WERI-Rb-1 (cell line): ENCODE measurements at regions not wholly inside any gene's neighbourhood (a gene's known extent, or its start where the extent isn't known, plus 50 kb on each side); places are given as distances from the start of the nearest gene placed in this dataset.

Experiments used
- DNase-seq: peaks from one replicate; pipeline ENCODE4 v3.0.0-alpha.2; 2020
- H3K27ac ChIP-seq: fragments of 250-450 bp; sonication (Bioruptor Pico); 2 replicates; pipeline ENCODE4 v1.5.1; 2020; ENCODE audit warnings: mild to moderate bottlenecking, moderate library complexity
- H3K27me3 ChIP-seq: fragments of 250-450 bp; sonication (Bioruptor Pico); 2 replicates; pipeline ENCODE4 v1.5.1; 2021; ENCODE audit warnings: mild to moderate bottlenecking, low read depth, moderate library complexity; ENCODE audit not compliant: insufficient read depth, severe bottlenecking
- H3K36me3 ChIP-seq: fragments of 250-450 bp; sonication (Bioruptor Pico); 2 replicates; pipeline ENCODE4 v1.5.1; 2020; ENCODE audit warnings: mild to moderate bottlenecking, moderate library complexity
- H3K4me3 ChIP-seq: 2 replicates; pipeline ENCODE4 v1.5.1; 2011; ENCODE audit warnings: low read depth, mild to moderate bottlenecking, control low read depth, low read length
- H3K9me3 ChIP-seq: fragments of 250-450 bp; sonication (Bioruptor Pico); 2 replicates; pipeline ENCODE4 v1.5.1; 2021; ENCODE audit warnings: mild to moderate bottlenecking, moderate library complexity; ENCODE audit not compliant: severe bottlenecking
- CTCF ChIP-seq: IDR thresholded peaks from 2 replicates; pipeline ENCODE4 v1.5.1; 2011; ENCODE audit warnings: low read depth, mild to moderate bottlenecking, control low read depth, inconsistent platforms, low read length

- Histone ChIP-seq H3K9me3 (no peaks in the 10 kb centered on the region), H3K27ac (no peak overlapping the region), H3K36me3 (no peaks in the 10 kb centered on the region), H3K4me3 (no peak overlapping the region), H3K27me3 (no peaks in the 10 kb centered on the region)
- DNase-seq, result no peak
- no peak for TF ChIP-seq CTCF
Observed at GRCh38 chr7:94222516-94222915, 172.2 kb upstream of the COL1A2 start.

GRCh38 chr7:94223375-94224084, 171.2 kb upstream of the COL1A2 start:
- no peaks in the 10 kb centered on the region for H3K36me3 ChIP-seq
- no peak overlapping the region for H3K4me3 ChIP-seq
- no peak for DNase-seq
- no peaks in the 10 kb centered on the region for H3K27me3 ChIP-seq
- no peak overlapping the region for H3K27ac ChIP-seq
- TF ChIP-seq CTCF, result peak; percentile 31
- H3K9me3 ChIP-seq, result no peaks in the 10 kb centered on the region

GRCh38 chr7:94228223-94228622, 166.5 kb upstream of the COL1A2 start:
- Histone ChIP-seq H3K27ac (no peak overlapping the region), H3K27me3 (no peaks in the 10 kb centered on the region), H3K9me3 (no peaks in the 10 kb centered on the region), H3K36me3 (no peaks in the 10 kb centered on the region; the same call in 1 of the 2 replicates), H3K4me3 (no peak overlapping the region)
- TF ChIP-seq CTCF, result no peak
- no peak for DNase-seq

- H3K27me3 ChIP-seq, result no peaks in the 10 kb centered on the region
- no peaks in the 10 kb centered on the region for H3K9me3 ChIP-seq
- H3K27ac ChIP-seq, result no peak overlapping the region
- DNase-seq, result no peak
- H3K36me3 ChIP-seq, result no peaks in the 10 kb centered on the region; the same call in 1 of the 2 replicates
- no peak overlapping the region for H3K4me3 ChIP-seq
- no peak for TF ChIP-seq CTCF
Observed at GRCh38 chr7:94228678-94229077, 166.0 kb upstream of the COL1A2 start.

- H3K4me3 ChIP-seq, result no peak overlapping the region
- H3K36me3 ChIP-seq, result no peaks in the 10 kb centered on the region; the same call in 1 of the 2 replicates
- DNase-seq, result no peak
- no peak for TF ChIP-seq CTCF
- no peak overlapping the region for H3K27ac ChIP-seq
- no peaks in the 10 kb centered on the region for H3K27me3 ChIP-seq
- H3K9me3 ChIP-seq, result no peaks in the 10 kb centered on the region
Observed at GRCh38 chr7:94231305-94231704, 163.4 kb upstream of the COL1A2 start.

GRCh38 chr7:94236960-94237359, 157.7 kb upstream of the COL1A2 start:
- Histone ChIP-seq H3K27ac (no peak overlapping the region), H3K36me3 (no peaks in the 10 kb centered on the region; the same call in 1 of the 2 replicates), H3K9me3 (no peaks in the 10 kb centered on the region), H3K4me3 (no peak overlapping the region), H3K27me3 (no peaks in the 10 kb centered on the region)
- no peak for DNase-seq
- TF ChIP-seq CTCF, result no peak
